HG02938 (cell line): ENCODE measurements at regions not wholly inside any gene's neighbourhood (a gene's known extent, or its start where the extent isn't known, plus 50 kb on each side); places are given as distances from the start of the nearest gene placed in this dataset.

ENCODE experiments used
- ATAC-seq: cut with Tn5 transposase; IDR thresholded peaks from one replicate; pipeline ENCODE4 v1.9.1; 2021; ENCODE audit warnings: mild to moderate bottlenecking, moderate library complexity; ENCODE audit not compliant: unreplicated experiment

- no peak for ATAC-seq
Measured at GRCh38 chr5:1936901-1937300, 54.2 kb upstream of the IRX4 start.

- ATAC-seq = no peak
Measured at GRCh38 chr5:1936413-1936812, 53.7 kb upstream of the IRX4 start.

- no peak for ATAC-seq
Measured at GRCh38 chr5:1934801-1935429, 52.2 kb upstream of the IRX4 start.

GRCh38 chr5:1934056-1934394 is 51.3 kb upstream of the IRX4 start:
- ATAC-seq = no peak

GRCh38 chr5:1933364-1934055 is 50.8 kb upstream of the IRX4 start:
- no peak for ATAC-seq
